Stimulated activated naive CD4-positive, alpha-beta T cell (primary cell): ENCODE measurements at regions not wholly inside any gene's neighbourhood (a gene's known extent, or its start where the extent isn't known, plus 50 kb on each side); places are given as distances from the start of the nearest gene placed in this dataset.

Experiments used
- DNase-seq, 6 experiments: peaks; one replicate each; lab custom pipeline; 2025; lab: John Stamatoyannopoulos, UW

DNA sequence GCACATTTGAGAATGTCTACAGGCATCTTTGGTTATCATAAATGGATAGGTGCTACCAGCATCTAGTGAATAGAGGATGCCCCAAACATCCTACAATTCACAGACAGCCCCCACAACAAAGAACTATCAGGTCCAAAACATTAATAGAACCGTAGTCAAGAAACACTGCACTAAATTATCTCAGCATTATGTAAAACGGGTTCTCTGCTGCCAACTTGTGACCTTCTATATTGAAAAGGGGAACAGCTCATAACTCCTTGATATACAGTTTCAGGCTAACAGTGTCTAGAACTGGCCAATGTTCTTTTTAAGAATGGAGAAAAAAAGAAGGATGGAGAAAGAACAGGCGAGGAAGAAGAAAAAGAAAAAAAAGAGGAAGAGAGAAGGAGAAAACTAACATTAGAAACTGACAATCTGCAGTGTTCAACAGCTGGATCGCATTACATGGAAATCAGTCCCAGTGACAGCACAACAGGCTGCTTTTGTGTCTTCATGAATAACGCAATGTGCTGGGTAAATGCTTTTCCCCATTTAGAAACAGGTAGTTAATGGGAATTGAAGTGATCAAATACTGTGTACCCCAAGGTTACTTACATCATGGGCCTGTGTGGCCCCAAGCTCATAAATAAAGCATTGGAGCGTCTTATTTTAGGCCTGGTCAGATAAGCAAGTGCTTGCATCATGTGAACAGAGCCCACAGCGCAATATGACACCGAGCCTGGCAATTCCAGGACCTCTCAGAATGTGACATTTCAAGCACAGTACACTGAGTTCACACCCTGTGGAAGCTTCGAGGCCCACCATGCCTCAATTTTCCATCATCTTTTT, 339.5 kb downstream of the DHX15 start:
- no peak for DNase-seq

DNA sequence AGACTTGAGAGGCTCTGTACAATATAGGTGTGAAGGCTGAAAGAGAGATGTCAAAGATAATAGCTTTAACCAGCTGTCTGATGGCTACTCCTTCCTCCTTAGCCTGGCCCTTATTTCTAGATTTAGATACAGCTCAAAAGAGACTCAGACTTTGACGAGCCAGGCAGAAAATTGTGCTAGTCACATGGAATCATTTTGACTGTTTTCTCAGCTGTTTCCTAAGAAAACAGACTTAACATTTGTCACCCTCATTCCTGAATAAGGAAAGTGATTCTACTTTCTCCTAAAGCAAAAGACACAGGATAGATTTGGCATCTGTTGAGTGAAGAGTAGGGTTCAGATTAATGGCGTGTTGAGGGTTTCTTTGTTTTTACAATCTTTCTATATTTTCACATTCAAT, 340.7 kb downstream of the DHX15 start:
- no peak for DNase-seq

DNA sequence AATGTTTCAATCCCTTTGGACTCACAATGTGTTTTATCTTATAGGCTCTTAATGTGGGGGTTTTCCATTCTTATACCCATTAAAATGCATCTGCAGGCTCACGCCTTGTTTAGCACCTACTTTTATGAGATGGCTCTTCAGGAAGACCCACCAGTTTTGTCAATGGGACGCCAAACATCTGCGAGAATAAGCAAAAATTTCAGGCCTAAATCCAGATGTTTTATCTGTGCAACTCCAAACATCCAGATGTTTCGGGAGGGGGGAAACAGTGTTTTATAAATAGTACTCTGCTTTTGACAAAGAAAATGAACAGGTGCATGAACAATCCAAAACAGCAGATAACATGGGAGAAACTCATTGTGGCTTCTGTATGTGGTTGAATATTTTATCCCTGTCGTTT, 342.8 kb downstream of the DHX15 start:
- DNase-seq: no peak

DNA sequence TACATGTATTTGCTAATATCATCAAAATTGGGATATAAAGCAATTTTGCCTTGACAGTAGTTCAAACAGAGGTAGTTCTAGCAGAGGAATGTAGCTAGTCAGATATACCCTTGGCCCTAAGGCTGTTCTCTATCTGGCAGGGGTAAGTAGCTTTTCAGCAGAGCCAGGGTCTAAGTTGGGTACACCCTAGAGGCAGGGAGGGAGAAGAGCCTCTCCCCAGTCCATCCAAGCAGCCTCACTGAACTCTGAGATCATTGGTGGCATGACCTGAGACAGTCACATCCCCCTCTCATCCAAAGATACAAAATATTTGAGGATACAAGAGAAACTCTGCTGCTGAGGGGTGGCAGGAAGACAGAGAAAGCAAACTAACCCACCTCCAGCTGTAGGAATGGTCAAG, 343.7 kb downstream of the DHX15 start:
- no peak for DNase-seq

DNA sequence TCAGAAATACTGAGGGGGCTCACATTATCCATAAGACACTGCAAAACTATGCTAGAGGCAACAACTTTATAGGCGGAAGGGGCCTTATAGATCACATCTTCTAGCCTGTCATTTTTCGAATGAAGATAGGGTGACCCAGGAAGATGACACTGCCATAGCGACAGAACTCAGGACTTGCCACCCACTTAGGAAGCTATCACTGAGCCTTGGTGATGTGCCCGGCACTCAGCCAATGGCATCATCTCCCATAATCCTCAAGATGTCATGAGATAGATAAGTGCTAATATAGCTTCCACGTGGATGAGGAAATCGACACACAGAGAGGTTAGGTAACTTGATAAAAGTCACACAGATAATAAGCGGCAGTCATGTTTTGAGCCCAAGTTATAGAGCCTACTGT, 346.6 kb downstream of the DHX15 start:
- DNase-seq: no peak

DNA sequence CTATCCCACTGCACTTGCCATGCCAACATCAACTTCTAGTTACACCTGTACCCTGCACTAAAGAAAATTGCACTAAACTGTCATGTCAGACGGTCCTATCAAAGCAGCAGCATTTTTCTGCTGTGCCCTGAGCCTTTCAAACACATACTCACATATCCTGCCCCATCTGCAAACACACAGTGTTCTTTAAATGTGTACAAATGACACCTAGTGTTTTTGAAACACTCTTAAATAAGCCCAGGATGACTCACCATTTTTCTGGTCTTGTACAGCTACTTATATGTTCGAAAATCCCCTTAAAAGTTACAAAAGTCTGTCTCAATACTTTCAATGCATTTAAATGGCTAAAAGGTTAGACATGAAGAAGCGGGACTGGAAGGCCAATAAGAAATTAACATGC, 346.7 kb upstream of the PPARGC1A start:
- no peak for DNase-seq

DNA sequence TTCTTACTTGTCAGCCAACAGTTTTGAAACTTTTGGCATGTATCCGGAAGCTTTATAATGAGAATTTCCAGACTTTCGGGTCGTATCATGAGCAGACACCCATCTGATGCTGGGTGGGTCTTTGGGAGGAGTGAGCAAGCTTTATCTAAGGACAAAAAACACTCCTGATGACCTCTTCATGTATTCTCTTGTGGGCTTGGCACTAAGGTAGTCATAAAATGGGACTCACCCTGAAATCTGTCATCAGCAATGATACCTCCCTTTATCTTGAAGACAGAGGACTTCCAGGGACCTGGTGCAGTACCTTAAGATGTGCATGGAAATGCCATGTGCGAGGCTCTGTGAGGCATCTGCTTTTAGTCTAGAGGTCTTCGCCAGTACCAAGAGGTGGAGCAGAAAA, 346.3 kb upstream of the PPARGC1A start:
- no peak for DNase-seq

DNA sequence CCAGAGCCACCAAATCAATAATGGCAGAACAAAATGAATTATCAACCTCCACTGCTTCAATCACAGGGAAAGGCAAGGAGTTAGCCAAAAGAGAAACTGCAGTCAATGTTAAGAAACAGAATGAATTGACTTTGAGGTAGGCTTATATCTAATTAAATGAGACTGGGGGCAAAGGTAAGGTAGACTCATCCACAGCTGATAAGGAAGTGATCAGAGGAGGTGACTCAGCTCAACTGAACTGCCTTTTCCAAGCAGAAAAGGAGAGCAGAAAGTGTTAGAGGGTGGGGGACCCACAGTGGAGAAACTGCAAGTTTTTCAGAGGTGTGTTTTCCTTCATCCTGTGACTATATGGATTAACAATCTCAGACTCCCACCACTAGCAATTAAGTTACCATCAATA, 345.8 kb upstream of the PPARGC1A start:
- no peak for DNase-seq

DNA sequence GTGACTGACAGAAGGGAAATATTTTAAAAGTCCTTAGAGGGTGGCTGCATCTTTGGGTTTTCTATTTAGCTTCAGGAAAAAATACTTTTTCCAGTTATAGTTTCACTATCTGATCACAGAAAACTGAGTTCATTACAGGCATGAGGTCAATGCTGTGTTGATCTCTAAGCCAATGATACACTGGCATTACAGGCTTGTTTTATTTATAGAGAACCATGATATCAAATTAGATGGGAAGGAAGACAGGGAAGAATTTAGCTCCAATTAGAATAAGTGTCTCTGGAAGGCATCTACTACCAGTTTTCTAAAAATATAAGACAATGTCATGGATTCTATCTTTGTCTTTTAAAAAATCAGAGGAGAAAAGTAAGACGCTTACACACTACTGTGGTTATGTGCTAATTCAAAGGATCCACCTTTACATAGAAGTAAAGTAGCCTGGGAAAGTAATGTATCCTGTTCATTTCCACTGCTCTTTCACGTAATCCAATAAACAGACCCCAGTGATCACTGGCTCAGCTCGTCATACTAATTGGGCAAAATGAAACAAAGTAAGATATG, 344.5 kb upstream of the PPARGC1A start:
- DNase-seq: no peak

DNA sequence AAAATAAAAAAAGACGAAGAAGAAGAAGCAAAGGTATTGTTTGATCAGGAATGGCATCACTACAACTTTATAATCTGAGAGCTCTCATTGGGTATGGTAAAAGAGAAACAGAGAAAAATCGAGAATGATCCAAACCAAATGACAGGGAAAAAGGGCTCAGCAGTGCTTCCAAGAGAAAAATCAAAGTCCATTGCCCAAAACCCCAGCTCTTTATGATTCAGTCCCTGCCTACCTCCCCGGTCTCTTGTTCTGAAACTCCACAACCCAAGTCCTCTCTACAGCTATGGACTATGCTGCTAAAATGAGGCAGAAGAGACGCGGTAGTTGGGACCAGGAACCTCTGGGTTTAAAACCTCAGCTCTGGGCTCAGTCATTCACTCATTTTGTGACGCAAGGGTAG, 341.1 kb upstream of the PPARGC1A start:
- DNase-seq: no peak

DNA sequence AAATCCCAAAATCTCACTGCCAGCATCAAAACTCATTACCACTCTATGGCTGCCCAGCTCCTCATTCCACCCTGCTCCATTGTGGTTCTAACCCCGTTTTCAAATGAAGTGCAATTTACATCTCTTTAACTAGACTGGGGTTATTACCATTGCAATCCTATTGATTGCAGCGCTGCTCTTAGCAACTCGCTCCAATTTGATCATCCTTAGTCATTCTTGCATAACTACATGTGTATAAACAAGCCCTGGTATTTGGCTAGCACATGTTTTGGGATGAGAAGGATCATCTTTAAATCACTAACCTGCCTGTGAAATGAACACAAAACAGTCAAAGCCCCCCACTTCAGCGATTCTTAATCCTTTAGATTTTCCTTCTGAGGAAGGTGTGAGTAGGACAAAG, 340.1 kb upstream of the PPARGC1A start:
- no peak for DNase-seq

DNA sequence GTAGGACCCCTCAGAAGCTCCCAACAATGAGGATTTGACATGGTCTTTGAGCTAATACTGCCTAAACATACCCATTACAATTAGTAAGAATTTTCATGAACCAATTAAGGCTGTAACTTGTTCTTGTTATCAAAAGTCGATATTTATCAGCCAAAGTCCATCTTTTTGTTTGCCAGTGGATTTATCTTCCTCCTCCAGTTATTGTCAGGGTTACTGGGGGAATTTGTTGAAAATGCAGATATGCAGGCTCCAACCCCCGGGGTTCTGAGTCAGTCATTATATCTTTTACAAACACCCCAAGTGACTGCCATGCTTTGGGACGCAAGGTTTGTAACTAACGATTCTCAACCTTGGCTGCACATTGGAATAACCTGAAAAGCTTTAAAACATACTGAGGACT, 338.8 kb upstream of the PPARGC1A start:
- DNase-seq: no peak

DNA sequence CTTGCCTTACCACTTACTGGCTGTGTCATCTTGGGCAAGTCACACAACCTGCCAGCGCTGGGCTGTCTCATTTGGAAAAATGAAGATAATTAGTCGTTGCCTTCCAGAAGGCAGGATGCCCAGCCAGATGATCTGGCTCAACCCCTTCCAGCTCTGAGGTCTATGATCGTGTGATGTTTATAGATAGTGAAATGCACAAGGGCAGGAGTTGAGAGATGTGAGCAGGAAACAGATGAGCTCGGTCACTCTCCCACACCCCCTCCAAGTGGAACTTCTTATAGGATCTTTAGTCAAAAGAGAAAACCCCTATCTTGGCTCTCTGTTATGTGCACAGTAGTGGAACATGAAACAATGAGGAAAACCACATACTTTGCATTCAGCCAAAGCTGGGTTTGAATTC, 336.8 kb upstream of the PPARGC1A start:
- no peak for DNase-seq

DNA sequence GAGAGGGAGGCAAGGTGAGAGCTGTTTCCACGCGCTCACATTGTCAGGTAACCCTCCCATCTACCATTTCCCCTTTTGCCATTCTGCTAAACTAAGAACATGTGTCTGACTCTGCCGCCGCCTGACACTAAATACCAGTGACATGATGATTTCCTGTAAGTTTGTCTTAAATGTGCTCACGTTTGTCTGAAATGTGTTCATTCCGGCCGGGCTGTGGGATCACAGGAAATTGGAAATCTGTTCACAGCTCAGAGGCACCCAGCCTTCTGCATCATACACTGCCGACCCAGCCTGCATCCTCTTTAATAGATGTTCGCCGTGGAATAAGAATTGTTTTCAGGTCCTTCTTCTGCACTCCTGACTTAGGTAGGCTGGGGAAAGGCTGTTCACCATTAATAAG, 336.2 kb upstream of the PPARGC1A start:
- no peak for DNase-seq

DNA sequence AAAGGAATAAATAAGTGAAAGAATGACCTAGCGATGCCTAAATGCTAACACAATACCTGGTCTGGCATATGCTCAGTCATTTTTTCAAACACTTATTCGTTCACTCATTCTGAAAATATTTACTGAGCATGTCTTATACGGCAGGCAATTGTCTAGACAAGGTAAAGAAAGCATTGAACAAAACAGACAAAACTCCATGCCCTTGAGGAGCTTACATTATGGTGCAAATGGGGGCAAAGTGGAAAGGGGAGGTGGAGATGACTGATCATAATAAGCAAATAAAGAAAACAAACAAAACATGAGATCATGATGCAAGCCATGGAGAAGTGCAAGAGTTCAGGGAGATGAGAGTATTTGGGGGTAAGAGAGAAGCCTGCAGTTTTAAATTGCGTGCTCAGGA, 334.6 kb upstream of the PPARGC1A start:
- DNase-seq: no peak

DNA sequence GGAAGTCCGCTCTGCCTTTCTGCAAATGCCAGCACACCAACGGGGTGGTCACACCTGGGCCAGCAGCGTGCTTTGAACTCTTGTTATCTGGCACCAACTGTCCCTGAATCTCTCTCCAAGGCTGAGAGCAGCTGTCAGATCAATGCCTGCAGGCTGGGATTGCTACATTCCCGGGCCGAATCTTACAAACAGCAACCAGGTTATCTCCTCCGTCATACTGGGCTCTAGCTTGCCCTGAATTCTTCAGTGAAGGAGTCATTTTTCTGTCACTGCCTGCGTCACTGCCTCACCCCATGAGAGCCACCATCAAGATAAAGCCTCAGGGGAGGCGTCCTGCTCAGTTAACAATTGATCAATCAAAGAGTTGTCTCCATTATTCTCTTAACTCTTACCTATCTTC, 329.4 kb upstream of the PPARGC1A start:
- DNase-seq: no peak

DNA sequence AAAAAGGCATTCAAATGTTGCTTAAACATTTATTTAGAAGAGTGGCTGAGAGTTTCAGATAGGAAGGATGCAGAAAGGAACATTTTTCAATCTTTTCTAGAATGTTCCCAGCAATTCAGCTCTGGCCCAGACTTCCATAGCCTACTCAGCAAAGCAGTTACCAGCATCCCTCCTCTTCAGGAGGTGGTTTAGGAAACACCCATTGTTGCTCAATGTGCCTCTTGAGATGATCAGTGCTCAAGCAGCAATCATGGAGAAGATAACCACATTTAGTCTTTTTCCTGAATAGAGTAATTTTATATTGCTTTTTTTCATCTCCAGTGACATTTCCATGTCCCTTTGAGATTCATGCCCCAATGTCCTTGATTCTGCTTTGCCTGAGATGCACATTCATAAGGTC, 328.7 kb upstream of the PPARGC1A start:
- no peak for DNase-seq

DNA sequence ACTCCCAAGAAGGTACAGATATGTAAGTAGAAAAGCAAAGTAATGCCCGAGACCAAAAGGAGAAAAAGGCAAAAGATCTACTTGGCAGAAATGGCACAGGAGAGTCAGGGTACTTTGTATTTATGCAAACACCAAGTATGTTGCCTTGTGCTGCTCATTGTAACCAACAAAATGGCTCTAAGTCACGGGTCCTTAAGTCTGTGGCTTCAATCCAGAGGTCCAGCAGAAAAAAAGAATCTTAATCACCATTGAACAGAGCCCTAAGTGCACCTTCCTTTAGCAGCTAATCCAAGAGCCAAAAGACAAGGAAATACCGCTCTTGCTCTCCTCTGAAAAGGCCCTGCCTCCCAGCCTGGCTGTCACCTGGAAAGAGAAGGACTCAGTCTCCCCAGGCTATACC, 324.9 kb upstream of the PPARGC1A start:
- no peak for DNase-seq

DNA sequence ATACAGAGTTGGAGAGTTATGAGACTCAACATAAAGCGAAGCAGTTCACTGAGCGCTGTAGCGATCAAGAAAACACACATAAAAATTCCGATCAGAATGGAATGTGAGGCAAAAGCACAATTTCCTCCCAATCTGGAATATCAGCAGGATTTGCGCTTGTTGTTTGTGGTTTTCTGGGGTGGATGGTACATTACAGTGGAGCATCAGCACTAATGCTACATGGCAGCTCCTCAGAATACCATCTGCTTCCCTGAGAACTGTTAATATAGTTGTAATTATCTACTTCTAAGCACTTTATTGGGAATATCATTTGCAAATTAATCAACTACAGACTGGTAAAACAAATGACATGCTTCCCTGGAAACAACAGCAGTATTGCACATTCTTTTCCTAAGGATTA, 324.1 kb upstream of the PPARGC1A start:
- no peak for DNase-seq

DNA sequence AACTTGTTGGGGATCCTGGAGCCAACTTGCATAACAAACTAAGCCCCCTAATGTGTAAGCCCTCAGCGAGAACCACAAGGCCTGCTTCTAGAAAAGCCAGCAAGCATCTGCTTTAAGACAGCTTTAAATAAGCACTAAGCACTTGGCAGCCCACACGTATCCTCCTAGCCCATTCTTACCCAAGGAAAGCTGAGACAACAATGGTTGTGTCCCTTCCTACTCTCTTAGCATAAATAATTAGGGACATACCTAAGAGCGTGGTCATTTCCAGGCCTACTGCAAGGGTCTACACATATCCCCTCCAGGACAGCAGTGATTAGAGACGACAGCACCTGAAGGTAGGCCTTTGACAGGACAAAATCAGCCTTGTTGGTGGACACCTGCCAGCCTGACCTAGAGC, 322.8 kb upstream of the PPARGC1A start:
- DNase-seq: no peak

DNA sequence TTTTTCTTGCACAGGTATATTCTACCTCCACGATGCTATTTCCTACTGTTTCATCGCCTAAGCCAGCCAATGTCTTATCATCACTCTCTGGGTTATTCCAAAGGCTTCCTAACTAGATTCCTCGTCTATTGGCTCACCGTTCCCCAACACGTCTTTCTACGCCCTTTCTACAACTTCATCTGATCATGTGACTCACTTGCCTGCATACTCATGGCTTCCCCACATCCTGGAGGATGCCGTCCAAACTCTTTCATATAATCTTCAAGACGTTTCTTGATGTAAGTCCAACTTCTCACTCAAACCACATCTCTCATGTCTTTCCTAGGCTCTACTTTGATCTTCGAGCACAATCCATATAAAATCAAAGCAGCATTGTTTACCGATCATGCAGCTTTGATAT, 322.0 kb upstream of the PPARGC1A start:
- DNase-seq: no peak

DNA sequence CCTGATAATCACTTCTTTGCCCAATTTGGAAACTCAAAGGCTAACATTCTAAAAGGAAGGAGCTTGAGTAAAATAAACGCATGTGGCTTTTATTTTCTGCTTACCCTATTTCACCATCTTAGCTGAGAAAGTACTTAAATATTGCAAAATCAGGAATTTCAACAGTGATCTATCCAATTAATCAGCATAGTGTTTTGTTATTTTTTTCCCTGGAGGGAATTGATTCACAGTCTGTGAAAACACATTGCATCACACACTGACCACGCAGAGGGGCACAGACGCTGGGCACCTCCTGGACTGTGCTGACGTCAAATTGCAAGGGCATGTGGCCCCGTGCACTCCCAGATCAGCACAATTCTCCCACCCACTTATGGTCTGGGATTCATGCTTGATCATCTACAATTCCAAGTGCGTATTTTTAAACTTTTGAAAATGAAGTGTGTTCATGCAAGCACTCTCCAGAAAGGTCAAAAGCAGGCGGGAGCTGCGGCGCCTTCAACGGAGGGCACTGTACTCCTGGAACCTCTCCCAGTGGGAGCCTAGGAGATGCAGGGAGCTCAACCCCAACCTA, 320.6 kb upstream of the PPARGC1A start:
- no peak for DNase-seq

DNA sequence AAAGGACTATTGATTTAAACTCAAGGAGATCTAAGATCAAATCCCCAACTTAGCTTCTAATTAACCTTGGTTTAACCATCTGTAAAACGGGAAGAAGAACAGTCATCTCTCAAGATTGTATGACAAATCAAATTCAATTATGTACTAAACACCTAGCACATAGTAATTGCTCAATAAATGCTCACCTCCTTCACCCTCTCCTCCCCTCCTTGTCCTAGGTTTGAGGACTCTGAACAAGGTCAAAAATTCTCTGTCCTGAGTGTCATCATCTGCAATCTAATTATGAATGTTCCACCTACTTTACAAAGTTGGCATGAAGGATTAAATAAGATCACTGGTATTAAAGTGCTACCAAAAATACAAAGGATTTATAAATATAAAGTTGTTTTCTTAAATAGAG, 320.1 kb upstream of the PPARGC1A start:
- no peak for DNase-seq

DNA sequence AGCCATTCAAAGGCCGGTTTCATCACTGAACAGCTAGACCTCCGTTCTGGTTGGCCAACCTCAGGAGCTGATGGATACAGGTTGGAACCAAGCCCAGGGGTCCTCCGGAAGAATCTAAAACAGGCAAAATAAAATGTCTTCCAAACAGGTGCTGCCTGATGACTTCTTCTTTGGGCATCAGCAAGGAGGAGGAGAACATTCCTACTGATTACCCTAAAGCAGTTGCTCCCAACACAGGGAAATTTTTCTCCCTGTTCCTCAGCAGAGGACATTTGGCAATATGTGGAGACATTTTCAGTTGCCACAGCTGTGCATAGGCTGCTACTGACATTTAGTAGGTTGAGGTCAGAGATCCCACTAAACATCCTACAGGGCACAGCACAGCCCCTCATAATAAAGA, 319.3 kb upstream of the PPARGC1A start:
- DNase-seq: no peak
